Neural progenitor cell (in vitro differentiated cells): ENCODE measurements at regions not wholly inside any gene's neighbourhood (a gene's known extent, or its start where the extent isn't known, plus 50 kb on each side); places are given as distances from the start of the nearest gene placed in this dataset.
A peak's percentile ranks its signal among the peaks of the same experiment; 100 is the strongest.

Source experiments
- DNase-seq: peaks from one replicate; pipeline ENCODE4 v3.0.0-alpha.2; 2016; ENCODE audit warnings: low spot score
- H2AFZ ChIP-seq: fragments of 200-600 bp; sonication (generic); replicated peaks from 2 replicates; pipeline ENCODE4 v1.6.1; 2016; ENCODE audit warnings: antibody characterized with exemption
- H3F3A ChIP-seq: fragments of 200-600 bp; sonication (generic); 2 replicates; pipeline ENCODE4 v1.6.1; 2016; ENCODE audit warnings: antibody characterized with exemption, low read depth
- H3K27ac ChIP-seq: fragments of 200-600 bp; sonication (generic); 2 replicates; pipeline ENCODE4 v1.5.1; 2016; ENCODE audit warnings: mild to moderate bottlenecking
- H3K27me3 ChIP-seq: fragments of 200-600 bp; sonication (generic); 2 replicates; pipeline ENCODE4 v1.6.1; 2016; ENCODE audit warnings: mild to moderate bottlenecking, moderate library complexity
- H3K36me3 ChIP-seq: fragments of 200-600 bp; sonication (generic); 2 replicates; pipeline ENCODE4 v1.5.1; 2016
- H3K4me1 ChIP-seq: fragments of 200-600 bp; sonication (generic); 2 replicates; pipeline ENCODE4 v1.6.1; 2016; ENCODE audit warnings: mixed run types
- H3K4me2 ChIP-seq: fragments of 200-600 bp; sonication (generic); 2 replicates; pipeline ENCODE4 v1.6.1; 2016
- H3K4me3 ChIP-seq: fragments of 200-600 bp; sonication (generic); 2 replicates; pipeline ENCODE4 v1.5.1; 2016
- H3K79me2 ChIP-seq: fragments of 200-600 bp; sonication (generic); 2 replicates; pipeline ENCODE4 v1.6.1; 2016; ENCODE audit warnings: low read depth
- H3K9ac ChIP-seq: fragments of 200-600 bp; sonication (generic); 2 replicates; pipeline ENCODE4 v1.6.1; 2016
- H3K9me3 ChIP-seq: fragments of 200-600 bp; sonication (generic); 2 replicates; pipeline ENCODE4 v1.5.1; 2016; ENCODE audit warnings: low read depth
- H4K20me1 ChIP-seq: fragments of 200-600 bp; sonication (generic); 2 replicates; pipeline ENCODE4 v1.6.1; 2016; ENCODE audit warnings: low read depth
- H3K27ac Mint-ChIP-seq: 3 replicates; pipeline ENCODE4 v1.8.0; 2021; ENCODE audit warnings: mixed read lengths
- H3K27me3 Mint-ChIP-seq: 2 replicates; pipeline ENCODE4 v1.8.0; 2022; ENCODE audit warnings: low read depth, mild to moderate bottlenecking, inconsistent platforms, moderate library complexity, mixed read lengths; ENCODE audit not compliant: insufficient read depth
- H3K36me3 Mint-ChIP-seq: 3 replicates; pipeline ENCODE4 v1.8.0; 2021; ENCODE audit warnings: mixed read lengths
- H3K4me1 Mint-ChIP-seq: 3 replicates; pipeline ENCODE4 v1.8.0; 2021; ENCODE audit warnings: mixed read lengths
- H3K4me3 Mint-ChIP-seq: 3 replicates; pipeline ENCODE4 v1.8.0; 2021; ENCODE audit warnings: mild to moderate bottlenecking, moderate library complexity, mixed read lengths
- H3K9me3 Mint-ChIP-seq: 3 replicates; pipeline ENCODE4 v1.8.0; 2020; ENCODE audit warnings: mixed read lengths
- CTCF ChIP-seq: fragments of 200-600 bp; sonication (generic); IDR thresholded peaks from 2 replicates; pipeline ENCODE4 v1.5.1; 2017; ENCODE audit warnings: antibody characterized with exemption, mild to moderate bottlenecking
- EZH2 ChIP-seq: fragments of 200-600 bp; sonication (generic); IDR thresholded peaks from 2 replicates; pipeline ENCODE4 v1.6.1; 2017; ENCODE audit warnings: antibody characterized with exemption, mild to moderate bottlenecking, moderate library complexity
- EZH2phosphoT487 ChIP-seq: fragments of 200-600 bp; sonication (generic); IDR thresholded peaks from 2 replicates; pipeline ENCODE4 v1.6.1; 2017; ENCODE audit warnings: antibody characterized with exemption

- Mint-ChIP-seq H3K27ac (no peak overlapping the region), H3K27me3 (no peaks in the 10 kb centered on the region), H3K36me3 (no peaks in the 10 kb centered on the region), H3K4me1 (no peaks in the 10 kb centered on the region), H3K9me3 (no peaks in the 10 kb centered on the region), H3K4me3 (no peak overlapping the region)
- TF ChIP-seq CTCF (no peak), EZH2 (no peak), EZH2phosphoT487 (no peak)
- H3K79me2 ChIP-seq: no peaks in the 10 kb centered on the region
- H4K20me1 ChIP-seq: no peaks in the 10 kb centered on the region
- peak overlapping the region; percentile 42 for H2AFZ ChIP-seq
- H3K9ac ChIP-seq: no peak overlapping the region
- no peaks in the 10 kb centered on the region for H3K9me3 ChIP-seq
- no peak overlapping the region for H3K27ac ChIP-seq
- H3F3A ChIP-seq: no peaks in the 10 kb centered on the region
- H3K4me3 ChIP-seq: no peak overlapping the region
- no peaks in the 10 kb centered on the region for H3K4me1 ChIP-seq
- H3K4me2 ChIP-seq: no peak overlapping the region
- no peaks in the 10 kb centered on the region for H3K36me3 ChIP-seq
- no peak for DNase-seq
- H3K27me3 ChIP-seq: no peaks in the 10 kb centered on the region
Measured at GRCh38 chr3:82567029-82567600, 805.7 kb upstream of the GBE1 start.

- Mint-ChIP-seq H3K27ac (no peak overlapping the region), H3K27me3 (no peaks in the 10 kb centered on the region), H3K4me1 (peaks cover 3% of the 10 kb centered on the region), H3K36me3 (no peaks in the 10 kb centered on the region), H3K4me3 (no peak overlapping the region), H3K9me3 (no peaks in the 10 kb centered on the region)
- DNase-seq: no peak
- TF ChIP-seq EZH2 (no peak), EZH2phosphoT487 (no peak), CTCF (no peak)
- Histone ChIP-seq H3K79me2 (no peaks in the 10 kb centered on the region), H3F3A (no peaks in the 10 kb centered on the region), H3K9ac (no peak overlapping the region), H3K4me3 (no peak overlapping the region), H2AFZ (no peak overlapping the region), H3K27ac (no peak overlapping the region), H3K27me3 (no peaks in the 10 kb centered on the region), H3K9me3 (no peaks in the 10 kb centered on the region), H3K36me3 (no peaks in the 10 kb centered on the region), H3K4me2 (no peak overlapping the region), H4K20me1 (no peaks in the 10 kb centered on the region), H3K4me1 (no peaks in the 10 kb centered on the region)
Measured at GRCh38 chr3:82562896-82563295, 801.5 kb upstream of the GBE1 start.

- Mint-ChIP-seq H3K4me3 (no peak overlapping the region), H3K4me1 (peaks cover 3% of the 10 kb centered on the region), H3K27ac (no peak overlapping the region), H3K27me3 (no peaks in the 10 kb centered on the region), H3K36me3 (no peaks in the 10 kb centered on the region), H3K9me3 (no peaks in the 10 kb centered on the region)
- DNase-seq: no peak
- TF ChIP-seq CTCF (no peak), EZH2phosphoT487 (no peak), EZH2 (no peak)
- no peaks in the 10 kb centered on the region for H3K36me3 ChIP-seq
- no peaks in the 10 kb centered on the region for H3F3A ChIP-seq
- no peaks in the 10 kb centered on the region for H3K79me2 ChIP-seq
- H3K27ac ChIP-seq: no peak overlapping the region
- no peak overlapping the region for H3K4me2 ChIP-seq
- H3K9ac ChIP-seq: no peak overlapping the region
- no peaks in the 10 kb centered on the region for H3K4me1 ChIP-seq
- H3K27me3 ChIP-seq: no peaks in the 10 kb centered on the region
- H3K9me3 ChIP-seq: no peaks in the 10 kb centered on the region
- no peaks in the 10 kb centered on the region for H4K20me1 ChIP-seq
- no peak overlapping the region for H3K4me3 ChIP-seq
- no peak overlapping the region for H2AFZ ChIP-seq
Measured at GRCh38 chr3:82561784-82562183, 800.3 kb upstream of the GBE1 start.
